Endothelial cell of umbilical vein (primary cell): ENCODE measurements at regions not wholly inside any gene's neighbourhood (a gene's known extent, or its start where the extent isn't known, plus 50 kb on each side); places are given as distances from the start of the nearest gene placed in this dataset.

ENCODE experiments used
- BruUV-seq: library from RNA; stranded (reverse); fragments of 400-500 nt; replicated peaks from 2 replicates; lab custom pipeline; 2021; lab: Mats Ljungman, UMichigan
- CTCF ChIA-PET: fragments of 300-600, 350-600 bp; sonication (Branson Sonifier 250); formaldehyde crosslinking; loops from one replicate; lab custom pipeline; 2021; ENCODE audit warnings: antibody characterized with exemption, inconsistent platforms; lab: Charles Lee
- POLR2A ChIA-PET: fragments of 300-600, 350-600 bp; sonication (Branson Sonifier 250); formaldehyde crosslinking; loops from one replicate; lab custom pipeline; 2021; ENCODE audit warnings: antibody characterized with exemption, inconsistent platforms; lab: Charles Lee
- DNase-seq: peaks from one replicate; pipeline ENCODE4 v3.0.0-alpha.2; 2011; ENCODE audit warnings: low read depth, low spot score
- FAIRE-seq: peaks from 2 replicates; lab custom pipeline; 2011; peaks lifted over from hg19 to GRCh38; lab: Jason Lieb, UNC
- H2AFZ ChIP-seq: 2 replicates; pipeline ENCODE4 v1.6.0; 2012; ENCODE audit warnings: low read depth, low read length, control low read depth, inconsistent platforms
- H3K27ac ChIP-seq: 2 replicates; pipeline ENCODE4 v1.5.1; 2011; ENCODE audit warnings: low read depth, mild to moderate bottlenecking, control low read depth, low read length, moderate library complexity; ENCODE audit not compliant: insufficient read depth
- H3K27me3 ChIP-seq, 2 experiments: 2 replicates each; pipeline versions ENCODE4 v1.6.0 to v1.6.1; 2011; ENCODE audit warnings: low read length in 2 of 2, mixed read lengths in 1 of 2; ENCODE audit not compliant: control insufficient read depth in 2 of 2, insufficient read depth in 2 of 2
- H3K36me3 ChIP-seq, 2 experiments: 2 replicates in 1 of 2; 3 replicates in 1 of 2; pipeline ENCODE4 v1.5.1; 2011; ENCODE audit warnings: low read length in 2 of 2, mild to moderate bottlenecking in 1 of 2, moderate library complexity in 1 of 2; ENCODE audit not compliant: control insufficient read depth in 2 of 2, insufficient read depth in 2 of 2; ENCODE audit errors: extremely low read depth in 1 of 2
- H3K4me1 ChIP-seq: 3 replicates; pipeline ENCODE4 v1.5.1; 2011; ENCODE audit warnings: mild to moderate bottlenecking, low read length; ENCODE audit not compliant: control insufficient read depth, insufficient read depth; ENCODE audit errors: extremely low read depth
- H3K4me2 ChIP-seq: 2 replicates; pipeline ENCODE4 v1.6.1; 2011; ENCODE audit warnings: low read length, control low read depth, mixed read lengths; ENCODE audit not compliant: insufficient read depth
- H3K4me3 ChIP-seq, 3 experiments: fragments of 200-600 bp in 1 of 3; sonication (generic), shearing (Covaris generic) in 1 of 3; replicated peaks in 1 of 3; 2 replicates each; pipeline ENCODE4 v1.5.1; 2011 to 2016; ENCODE audit warnings: control low read depth in 3 of 3, low read length in 3 of 3, mild to moderate bottlenecking in 2 of 3, inconsistent platforms in 1 of 3, low read depth in 1 of 3, moderate library complexity in 1 of 3; ENCODE audit not compliant: insufficient read depth in 1 of 3
- H3K79me2 ChIP-seq: 2 replicates; pipeline ENCODE4 v1.6.0; 2012; ENCODE audit warnings: low read length, inconsistent platforms; ENCODE audit not compliant: control insufficient read depth, insufficient read depth
- H3K9ac ChIP-seq: replicated peaks from 2 replicates; pipeline ENCODE3; 2011; ENCODE audit warnings: low read length, control low read depth; ENCODE audit not compliant: insufficient read depth; ENCODE audit errors: extremely low read depth
- H3K9me1 ChIP-seq: replicated peaks from 3 replicates; pipeline ENCODE4 v1.6.0; 2011; ENCODE audit warnings: mild to moderate bottlenecking, low read length; ENCODE audit not compliant: control insufficient read depth, insufficient read depth; ENCODE audit errors: extremely low read depth
- H3K9me3 ChIP-seq: replicated peaks from 2 replicates; pipeline ENCODE4 v1.5.1; 2012; ENCODE audit warnings: low read length, inconsistent platforms; ENCODE audit not compliant: control insufficient read depth, insufficient read depth
- H4K20me1 ChIP-seq: replicated peaks from 2 replicates; pipeline ENCODE3; 2011; ENCODE audit warnings: mild to moderate bottlenecking, low read length; ENCODE audit not compliant: control insufficient read depth, insufficient read depth; ENCODE audit errors: extremely low read depth
- EZH2 ChIP-seq: IDR thresholded peaks from 2 replicates; pipeline ENCODE4 v1.6.1; 2012; ENCODE audit warnings: borderline replicate concordance, low read depth, mild to moderate bottlenecking, moderate library complexity, low read length, inconsistent platforms; ENCODE audit not compliant: severe bottlenecking
- FOS ChIP-seq: IDR thresholded peaks from 2 replicates; pipeline ENCODE4 v1.6.1; 2011; ENCODE audit warnings: mild to moderate bottlenecking, low read length, moderate library complexity, borderline replicate concordance; ENCODE audit not compliant: insufficient read depth
- GATA2 ChIP-seq: IDR thresholded peaks from 2 replicates; pipeline ENCODE4 v1.7.0; 2011; ENCODE audit warnings: low read depth, mild to moderate bottlenecking, moderate library complexity, mixed read lengths, low read length; ENCODE audit not compliant: insufficient read length, insufficient read depth
- JUN ChIP-seq: IDR thresholded peaks from 2 replicates; pipeline ENCODE4 v1.6.1; 2011; ENCODE audit warnings: borderline replicate concordance, low read depth; ENCODE audit not compliant: insufficient read length, insufficient read depth
- MYC ChIP-seq: IDR thresholded peaks from one replicate; pipeline ENCODE4 v1.6.1; 2011; ENCODE audit warnings: mild to moderate bottlenecking, low read depth, low read length
- POLR2A ChIP-seq: IDR thresholded peaks from 2 replicates; pipeline ENCODE4 v1.6.1; 2012; ENCODE audit warnings: low read depth, mild to moderate bottlenecking, control low read depth, low read length
- POLR2AphosphoS5 ChIP-seq: IDR thresholded peaks from 2 replicates; pipeline ENCODE4 v1.6.1; 2012; ENCODE audit warnings: low read depth, mild to moderate bottlenecking, control low read depth, low read length, moderate library complexity; ENCODE audit not compliant: insufficient read depth
- dilution Hi-C: fragments of 300-500 bp; cut with MboI; formaldehyde crosslinking; loops from one replicate; pipeline ENCODE4 v1.15.0; 2019; ENCODE audit warnings: low sequenced_read_pairs; ENCODE audit not compliant: extremely low pct_ligation_motif_present
- intact Hi-C: fragments of 100-400 bp; cut with micrococcal nuclease; formaldehyde crosslinking; loops from one replicate; pipeline ENCODE4 v1.10.0; 2022
- TF ChIP-seq, protein P1 (sequence below): IDR thresholded peaks from 2 replicates; pipeline ENCODE4 v1.6.1; 2011; ENCODE audit not compliant: insufficient read depth, insufficient read length
- TF ChIP-seq, protein P2 (sequence below), 2 donors: IDR thresholded peaks; 1 replicate in 1 of 2; 2 replicates in 1 of 2; pipeline ENCODE4 v1.5.1; 2011; ENCODE audit warnings: low read length in 2 of 2, mild to moderate bottlenecking in 2 of 2, moderate library complexity in 2 of 2, control low read depth in 1 of 2, inconsistent platforms in 1 of 2, low read depth in 1 of 2; ENCODE audit not compliant: insufficient read depth in 1 of 2; ENCODE audit errors: extremely low read depth in 1 of 2

DNA sequence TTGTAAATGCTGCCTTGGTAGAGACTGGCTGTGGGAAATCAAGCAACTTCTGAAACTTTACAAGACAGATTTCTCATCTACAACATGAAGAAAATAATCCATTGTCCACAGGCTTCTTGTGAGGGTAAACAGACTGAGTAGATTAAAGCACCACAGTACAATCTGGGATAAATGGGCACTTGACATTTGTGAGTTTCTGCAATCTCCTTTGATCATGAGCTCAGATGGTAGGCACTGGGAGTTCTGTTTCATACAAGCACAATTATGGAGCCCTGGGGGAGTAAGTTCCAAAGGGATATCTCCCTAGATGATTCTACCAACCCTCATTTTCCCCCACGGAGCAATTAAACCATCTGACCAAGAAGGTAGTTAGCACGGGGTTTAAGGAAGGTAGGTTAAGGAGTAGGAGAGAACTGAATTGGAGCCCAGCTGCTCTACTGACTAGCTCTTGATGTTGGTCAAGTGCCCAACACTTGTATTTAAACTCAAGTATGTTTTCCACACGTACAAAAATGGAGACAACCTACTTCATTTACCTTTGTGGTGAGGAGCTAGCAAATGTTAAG is 479.5 kb upstream of the TNC start:
- H3K9me1 ChIP-seq, result no peaks in the 10 kb centered on the region
- H3K27me3 ChIP-seq, result peaks cover 0 to 5% of the 10 kb centered on the region in 2 experiments
- POLR2A ChIA-PET, result no interaction called here
- no peaks in the 10 kb centered on the region for H3K79me2 ChIP-seq
- no peak overlapping the region for H2AFZ ChIP-seq
- no TSS peak for BruUV-seq
- CTCF ChIA-PET, result no interaction called here
- no peak overlapping the region for H3K4me3 ChIP-seq
- dilution Hi-C loops, result no loop called here
- TF ChIP-seq FOS (no peak), EZH2 (no peak), GATA2 (no peak), MYC (no peak), JUN (no peak), POLR2A (no peak), POLR2AphosphoS5 (no peak)
- TF ChIP-seq, protein P1, sequence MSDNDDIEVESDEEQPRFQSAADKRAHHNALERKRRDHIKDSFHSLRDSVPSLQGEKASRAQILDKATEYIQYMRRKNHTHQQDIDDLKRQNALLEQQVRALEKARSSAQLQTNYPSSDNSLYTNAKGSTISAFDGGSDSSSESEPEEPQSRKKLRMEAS, result no peak
- TF ChIP-seq, protein P2, sequence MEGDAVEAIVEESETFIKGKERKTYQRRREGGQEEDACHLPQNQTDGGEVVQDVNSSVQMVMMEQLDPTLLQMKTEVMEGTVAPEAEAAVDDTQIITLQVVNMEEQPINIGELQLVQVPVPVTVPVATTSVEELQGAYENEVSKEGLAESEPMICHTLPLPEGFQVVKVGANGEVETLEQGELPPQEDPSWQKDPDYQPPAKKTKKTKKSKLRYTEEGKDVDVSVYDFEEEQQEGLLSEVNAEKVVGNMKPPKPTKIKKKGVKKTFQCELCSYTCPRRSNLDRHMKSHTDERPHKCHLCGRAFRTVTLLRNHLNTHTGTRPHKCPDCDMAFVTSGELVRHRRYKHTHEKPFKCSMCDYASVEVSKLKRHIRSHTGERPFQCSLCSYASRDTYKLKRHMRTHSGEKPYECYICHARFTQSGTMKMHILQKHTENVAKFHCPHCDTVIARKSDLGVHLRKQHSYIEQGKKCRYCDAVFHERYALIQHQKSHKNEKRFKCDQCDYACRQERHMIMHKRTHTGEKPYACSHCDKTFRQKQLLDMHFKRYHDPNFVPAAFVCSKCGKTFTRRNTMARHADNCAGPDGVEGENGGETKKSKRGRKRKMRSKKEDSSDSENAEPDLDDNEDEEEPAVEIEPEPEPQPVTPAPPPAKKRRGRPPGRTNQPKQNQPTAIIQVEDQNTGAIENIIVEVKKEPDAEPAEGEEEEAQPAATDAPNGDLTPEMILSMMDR (IDR thresholded peaks at IDR 0.05; ENCODE audit: extremely low read depth in 1 of 2, insufficient read depth in 1 of 2, low read depth in 1 of 2, low read length in 2 of 2), result no peak
- H3K9ac ChIP-seq, result no peak overlapping the region
- no peaks in the 10 kb centered on the region for H3K9me3 ChIP-seq
- H3K4me1 ChIP-seq, result no peaks in the 10 kb centered on the region
- FAIRE-seq (no peak), DNase-seq (no peak)
- intact Hi-C loops, result no loop called here
- H3K4me2 ChIP-seq, result no peak overlapping the region
- H3K27ac ChIP-seq, result no peak overlapping the region
- no peaks in the 10 kb centered on the region for H4K20me1 ChIP-seq
- no peaks in the 10 kb centered on the region for H3K36me3 ChIP-seq
